ENCODE measurements at regions not wholly inside any gene's neighbourhood (a gene's known extent, or its start where the extent isn't known, plus 50 kb on each side); places are given as distances from the start of the nearest gene placed in this dataset.

DNA sequence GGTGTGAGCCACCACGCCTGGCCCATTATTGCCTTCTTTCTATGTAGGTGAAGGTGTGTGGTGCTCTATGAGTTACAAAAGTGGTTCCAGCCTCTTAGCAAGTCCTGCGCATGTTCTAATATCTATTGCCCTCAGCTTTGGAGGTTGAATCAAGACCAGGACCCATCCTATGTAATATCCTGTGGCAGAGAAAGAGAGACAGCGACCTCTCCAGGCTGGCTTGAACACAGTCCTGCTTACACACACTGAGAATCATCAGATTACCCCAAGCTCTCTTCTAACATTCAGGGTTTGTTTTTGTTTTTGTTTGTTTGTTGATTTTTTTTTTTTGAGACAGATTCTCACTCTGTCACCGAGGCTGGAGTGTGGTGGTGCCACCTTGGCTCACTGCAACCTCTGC is 94.7 kb upstream of the OSMR start:
- Histone ChIP-seq H3K4me3 (ENCODE audit: low read length, poor library complexity, severe bottlenecking) (no peak overlapping the region), H3F3A (ENCODE audit: low read depth) (no peaks in the 10 kb centered on the region), H3K4me2 (ENCODE audit: low read depth, low read length, poor library complexity, severe bottlenecking) (no peak overlapping the region), H3K36me3 (ENCODE audit: insufficient read depth, low read length) (no peaks in the 10 kb centered on the region), H2AFZ (ENCODE audit: low read length) (no peak overlapping the region), H3K79me2 (ENCODE audit: insufficient read depth, low read length) (no peaks in the 10 kb centered on the region), H3K9ac (ENCODE audit: low read depth, low read length, poor library complexity, severe bottlenecking) (no peak overlapping the region), H4K20me1 (ENCODE audit: insufficient read depth, low read length, poor library complexity, severe bottlenecking) (no peaks in the 10 kb centered on the region), H3K4me1 (ENCODE audit: insufficient read depth, low read length, poor library complexity, severe bottlenecking) (no peaks in the 10 kb centered on the region), H3K9me2 (replicated peaks; ENCODE audit: low read depth, low read length) (no peaks in the 10 kb centered on the region), H3K27me3 (ENCODE audit: insufficient read depth, low read length, poor library complexity, severe bottlenecking) (no peaks in the 10 kb centered on the region), H3K9me3 (ENCODE audit: insufficient read depth, low read depth, low read length) (no peaks in the 10 kb centered on the region)
- no peak for TF ChIP-seq EZH2phosphoT487 (IDR thresholded peaks at IDR 0.05; ENCODE audit: borderline replicate concordance)
- TF ChIP-seq, protein P1, sequence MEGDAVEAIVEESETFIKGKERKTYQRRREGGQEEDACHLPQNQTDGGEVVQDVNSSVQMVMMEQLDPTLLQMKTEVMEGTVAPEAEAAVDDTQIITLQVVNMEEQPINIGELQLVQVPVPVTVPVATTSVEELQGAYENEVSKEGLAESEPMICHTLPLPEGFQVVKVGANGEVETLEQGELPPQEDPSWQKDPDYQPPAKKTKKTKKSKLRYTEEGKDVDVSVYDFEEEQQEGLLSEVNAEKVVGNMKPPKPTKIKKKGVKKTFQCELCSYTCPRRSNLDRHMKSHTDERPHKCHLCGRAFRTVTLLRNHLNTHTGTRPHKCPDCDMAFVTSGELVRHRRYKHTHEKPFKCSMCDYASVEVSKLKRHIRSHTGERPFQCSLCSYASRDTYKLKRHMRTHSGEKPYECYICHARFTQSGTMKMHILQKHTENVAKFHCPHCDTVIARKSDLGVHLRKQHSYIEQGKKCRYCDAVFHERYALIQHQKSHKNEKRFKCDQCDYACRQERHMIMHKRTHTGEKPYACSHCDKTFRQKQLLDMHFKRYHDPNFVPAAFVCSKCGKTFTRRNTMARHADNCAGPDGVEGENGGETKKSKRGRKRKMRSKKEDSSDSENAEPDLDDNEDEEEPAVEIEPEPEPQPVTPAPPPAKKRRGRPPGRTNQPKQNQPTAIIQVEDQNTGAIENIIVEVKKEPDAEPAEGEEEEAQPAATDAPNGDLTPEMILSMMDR (conservative IDR thresholded peaks at IDR 0.05; ENCODE audit: low read length), result 0 out of 2 replicates have a peak, but pooled peaks have one; percentile 12

GRCh38 chr5:38752012-38752536 is 93.7 kb upstream of the OSMR start:
- Histone ChIP-seq H3K79me2 (ENCODE audit: insufficient read depth, low read length) (no peaks in the 10 kb centered on the region), H3K9me2 (replicated peaks; ENCODE audit: low read depth, low read length) (no peaks in the 10 kb centered on the region), H3K4me2 (ENCODE audit: low read depth, low read length, poor library complexity, severe bottlenecking) (no peak overlapping the region), H3F3A (ENCODE audit: low read depth) (no peaks in the 10 kb centered on the region), H3K4me1 (ENCODE audit: insufficient read depth, low read length, poor library complexity, severe bottlenecking) (no peaks in the 10 kb centered on the region), H3K36me3 (ENCODE audit: insufficient read depth, low read length) (no peaks in the 10 kb centered on the region), H4K20me1 (ENCODE audit: insufficient read depth, low read length, poor library complexity, severe bottlenecking) (no peaks in the 10 kb centered on the region), H3K4me3 (ENCODE audit: low read length, poor library complexity, severe bottlenecking) (no peak overlapping the region), H2AFZ (ENCODE audit: low read length) (no peak overlapping the region), H3K9ac (ENCODE audit: low read depth, low read length, poor library complexity, severe bottlenecking) (no peak overlapping the region), H3K27me3 (ENCODE audit: insufficient read depth, low read length, poor library complexity, severe bottlenecking) (no peaks in the 10 kb centered on the region), H3K9me3 (ENCODE audit: insufficient read depth, low read depth, low read length) (no peaks in the 10 kb centered on the region)
- TF ChIP-seq EZH2phosphoT487 (IDR thresholded peaks at IDR 0.05; ENCODE audit: borderline replicate concordance), result no peak
- TF ChIP-seq, protein P1 (conservative IDR thresholded peaks at IDR 0.05; ENCODE audit: low read length), result no peak

DNA sequence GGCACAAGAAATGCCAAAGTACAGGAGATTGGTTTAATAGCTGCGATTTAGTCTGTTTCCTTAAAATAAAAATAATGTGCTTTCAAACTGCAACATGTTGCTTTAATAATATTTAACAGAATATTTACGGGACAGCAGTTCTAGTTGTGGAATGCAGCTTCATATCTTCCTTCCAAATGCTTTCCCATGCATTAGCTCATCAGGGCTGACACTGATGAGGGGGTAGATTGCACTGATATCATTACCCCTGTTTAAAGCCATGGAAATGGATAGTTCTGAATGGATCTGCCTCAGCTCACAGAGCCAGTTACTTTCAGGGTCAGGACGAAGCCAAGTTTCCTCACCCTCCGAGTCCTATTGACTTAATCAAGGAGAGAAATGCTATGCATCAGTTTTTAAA is 93.2 kb upstream of the OSMR start:
- no peaks in the 10 kb centered on the region for H3K9me3 ChIP-seq (ENCODE audit: insufficient read depth, low read depth, low read length)
- no peaks in the 10 kb centered on the region for H3F3A ChIP-seq (ENCODE audit: low read depth)
- H3K9ac ChIP-seq (ENCODE audit: low read depth, low read length, poor library complexity, severe bottlenecking), result no peak overlapping the region
- H3K4me3 ChIP-seq (ENCODE audit: low read length, poor library complexity, severe bottlenecking), result no peak overlapping the region
- no peaks in the 10 kb centered on the region for H3K79me2 ChIP-seq (ENCODE audit: insufficient read depth, low read length)
- H3K36me3 ChIP-seq (ENCODE audit: insufficient read depth, low read length), result no peaks in the 10 kb centered on the region
- H3K4me2 ChIP-seq (ENCODE audit: low read depth, low read length, poor library complexity, severe bottlenecking), result no peak overlapping the region
- H4K20me1 ChIP-seq (ENCODE audit: insufficient read depth, low read length, poor library complexity, severe bottlenecking), result no peaks in the 10 kb centered on the region
- no peak overlapping the region for H2AFZ ChIP-seq (ENCODE audit: low read length)
- no peaks in the 10 kb centered on the region for H3K9me2 ChIP-seq (replicated peaks; ENCODE audit: low read depth, low read length)
- TF ChIP-seq, protein P1 (conservative IDR thresholded peaks at IDR 0.05; ENCODE audit: low read length), result no peak
- TF ChIP-seq EZH2phosphoT487 (IDR thresholded peaks at IDR 0.05; ENCODE audit: borderline replicate concordance), result no peak
- H3K4me1 ChIP-seq (ENCODE audit: insufficient read depth, low read length, poor library complexity, severe bottlenecking), result no peaks in the 10 kb centered on the region
- H3K27me3 ChIP-seq (ENCODE audit: insufficient read depth, low read length, poor library complexity, severe bottlenecking), result no peaks in the 10 kb centered on the region
